ENCODE measurements at regions not wholly inside any gene's neighbourhood (a gene's known extent, or its start where the extent isn't known, plus 50 kb on each side); places are given as distances from the start of the nearest gene placed in this dataset.

DNA sequence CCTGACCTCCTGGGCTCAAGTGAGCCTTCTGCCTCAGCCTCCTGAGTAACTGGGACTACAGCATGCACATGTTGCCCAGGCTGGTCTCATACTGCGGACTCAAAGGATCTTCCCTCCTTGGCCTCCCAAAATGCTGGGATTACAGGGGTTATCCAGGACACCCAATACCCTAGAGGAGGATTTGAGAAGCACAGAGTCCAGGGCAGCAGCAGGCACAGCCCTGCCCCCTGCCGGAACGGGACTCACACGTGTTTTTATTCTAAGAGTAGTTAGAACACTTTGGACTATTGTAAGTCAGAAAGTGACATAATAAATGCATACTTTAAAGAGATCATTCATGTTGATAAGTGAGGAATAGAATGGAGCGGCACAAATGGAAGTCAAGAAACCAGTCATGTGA lies 80.2 kb downstream of the C6orf118 start:
- no peak for DNase-seq (ENCODE audit: low spot score)

DNA sequence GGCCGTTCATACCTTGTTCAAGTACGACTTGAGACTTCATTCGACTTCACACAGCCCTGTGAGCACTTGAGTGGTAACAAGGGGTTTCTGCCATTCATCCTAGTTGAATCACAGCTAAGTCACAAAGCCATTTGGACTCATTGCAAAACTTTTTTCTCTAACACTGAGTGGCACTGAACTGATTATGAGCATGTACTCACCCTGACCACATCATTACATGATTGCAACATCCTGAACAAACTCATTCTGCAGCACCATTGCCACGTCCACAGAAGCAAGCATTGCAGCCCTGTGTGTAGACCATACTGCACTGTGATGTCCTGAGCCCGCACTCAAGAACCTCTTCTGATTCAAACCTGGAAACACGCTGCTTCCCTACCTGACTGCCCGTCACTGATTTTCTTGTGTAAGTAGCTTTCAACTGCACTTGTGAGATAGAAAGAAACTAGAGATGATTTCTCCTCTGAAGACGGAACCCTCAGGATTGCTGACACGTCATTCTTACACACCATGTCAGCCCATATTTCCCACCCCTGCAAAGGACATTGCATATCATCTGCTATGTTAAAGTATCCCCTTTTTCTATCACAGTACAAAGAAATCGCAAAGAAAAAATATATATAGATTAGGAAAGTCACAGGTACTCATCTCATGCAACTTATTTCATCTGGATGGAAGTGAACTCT lies 81.6 kb downstream of the C6orf118 start:
- no peak for DNase-seq (ENCODE audit: low spot score)

DNA sequence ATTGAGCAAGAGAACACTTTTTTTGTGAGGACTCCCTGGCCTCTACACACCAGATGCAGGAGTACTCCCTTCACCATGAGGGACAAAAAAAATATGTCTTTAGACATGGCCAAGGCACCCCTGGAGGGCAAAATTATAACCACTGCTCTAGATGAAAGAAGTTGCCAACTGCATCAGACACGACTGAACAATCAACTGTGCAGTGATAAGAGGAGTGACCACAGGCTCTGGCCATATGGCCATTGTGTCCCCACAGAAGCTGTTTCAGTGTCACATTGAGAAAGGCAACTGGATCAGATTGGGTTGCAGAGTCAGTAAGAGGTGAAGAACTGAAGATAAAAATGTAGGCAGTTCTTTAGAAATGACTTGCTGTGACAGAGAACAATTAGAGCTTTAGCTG lies 85.7 kb downstream of the C6orf118 start:
- no peak for DNase-seq (ENCODE audit: low spot score)

DNA sequence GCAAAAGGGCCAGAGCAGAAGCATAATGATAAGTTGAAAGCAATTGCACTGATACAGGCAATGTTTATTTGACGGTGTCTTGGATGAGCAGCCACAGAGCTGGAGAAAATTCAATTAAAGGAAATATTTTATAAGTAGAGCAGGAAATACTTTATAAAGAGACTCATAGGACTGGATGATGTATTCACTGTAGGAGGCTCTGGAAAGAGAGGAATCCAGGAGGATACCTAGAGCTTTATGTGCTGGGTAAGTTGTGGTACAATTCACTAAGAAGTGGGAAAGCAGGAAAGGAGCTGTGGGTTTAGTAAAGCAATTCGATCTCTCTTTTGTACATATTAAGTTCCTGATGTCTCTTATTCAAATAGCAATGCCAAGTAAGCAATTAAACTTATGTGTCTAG lies 86.3 kb downstream of the C6orf118 start:
- no peak for DNase-seq (ENCODE audit: low spot score)

DNA sequence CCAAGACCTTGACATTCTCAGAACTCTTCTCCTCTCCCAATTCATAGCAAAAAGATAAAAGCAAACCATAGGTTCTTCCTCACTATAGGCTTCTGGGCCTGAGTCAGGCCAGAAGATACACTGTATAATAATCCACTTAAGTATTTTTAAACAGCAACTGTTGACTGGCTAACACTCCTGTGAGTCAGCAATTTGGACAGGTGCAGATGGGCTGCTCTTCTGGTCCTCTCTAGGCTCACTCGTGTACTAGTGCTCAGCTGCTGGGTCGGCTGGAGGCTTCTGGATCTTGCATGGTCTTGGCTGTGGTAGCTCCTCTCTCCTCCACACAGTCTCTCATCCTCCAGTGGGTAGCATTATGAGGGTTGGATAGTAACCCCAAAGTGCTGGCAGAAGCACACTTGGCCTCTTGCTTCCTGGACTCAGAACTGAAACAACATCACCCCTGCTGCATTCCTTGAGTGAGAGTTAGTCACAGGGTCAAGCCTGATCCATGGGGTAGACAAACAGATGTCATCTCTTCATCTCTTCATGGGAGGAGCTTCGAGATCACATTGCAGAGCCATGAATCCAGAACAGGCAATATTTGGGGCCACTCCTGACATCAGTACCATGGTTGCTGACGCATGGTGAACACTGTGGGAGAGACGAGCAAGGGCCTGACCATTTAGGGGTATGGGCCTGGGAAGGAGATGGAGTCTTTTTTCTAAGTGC lies 86.9 kb downstream of the C6orf118 start:
- DNase-seq (ENCODE audit: low spot score): no peak

DNA sequence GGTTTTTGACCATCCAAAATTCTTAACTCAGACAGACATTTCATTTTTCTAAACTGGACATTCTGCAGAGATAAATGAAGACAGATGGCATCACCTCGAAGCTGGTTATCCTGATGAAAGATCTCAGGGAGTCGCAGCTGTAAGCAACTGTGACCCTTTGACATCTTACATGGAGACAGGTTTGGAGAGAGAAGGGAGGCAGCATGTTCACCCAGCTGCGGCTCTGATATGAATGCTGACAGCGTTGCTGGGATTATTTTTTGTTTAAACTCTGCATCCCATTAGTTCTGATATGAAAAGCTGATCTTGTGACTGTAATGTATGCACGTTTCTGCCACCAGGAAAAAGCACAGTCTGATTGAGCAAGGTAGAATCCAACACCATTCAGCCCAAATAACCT lies 89.4 kb downstream of the C6orf118 start:
- DNase-seq (ENCODE audit: low spot score): no peak

DNA sequence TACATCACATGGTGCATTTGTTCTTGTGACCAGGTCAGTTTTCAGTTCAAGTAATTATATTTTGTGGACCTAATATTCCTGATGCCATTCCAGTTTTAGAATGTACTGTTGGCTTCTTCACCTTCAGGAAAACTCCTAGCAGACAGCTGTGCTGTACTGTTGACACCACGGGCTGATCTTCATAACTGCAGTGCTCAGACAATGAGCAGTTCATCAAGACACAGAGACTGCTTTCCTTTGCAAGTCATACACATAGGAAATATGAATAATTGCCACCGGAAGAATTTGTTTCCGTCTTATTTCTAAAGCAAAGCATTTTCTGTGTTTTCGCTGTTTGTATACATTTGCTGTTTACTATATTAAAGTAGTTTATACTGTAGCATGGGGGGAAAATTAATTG lies 89.8 kb downstream of the C6orf118 start:
- no peak for DNase-seq (ENCODE audit: low spot score)

DNA sequence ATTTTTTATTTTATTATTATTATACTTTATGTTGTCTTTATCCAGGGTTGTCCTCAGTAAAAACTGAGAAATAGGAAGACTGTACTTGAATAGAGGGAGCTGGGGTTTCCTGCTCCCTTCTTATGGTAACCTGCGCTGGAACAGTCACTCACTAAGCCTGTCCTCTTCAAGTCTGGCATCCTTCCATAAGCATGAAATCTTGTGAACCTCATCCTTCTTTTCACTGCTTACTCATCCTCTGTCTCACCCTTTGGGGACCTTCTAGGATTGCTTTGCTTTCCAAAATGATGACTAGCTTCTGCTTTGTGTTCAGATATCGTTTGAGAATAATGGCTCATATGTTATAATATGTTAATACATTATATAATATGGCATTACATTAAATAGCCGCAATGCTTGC lies 90.6 kb downstream of the C6orf118 start:
- no peak for DNase-seq (ENCODE audit: low spot score)

DNA sequence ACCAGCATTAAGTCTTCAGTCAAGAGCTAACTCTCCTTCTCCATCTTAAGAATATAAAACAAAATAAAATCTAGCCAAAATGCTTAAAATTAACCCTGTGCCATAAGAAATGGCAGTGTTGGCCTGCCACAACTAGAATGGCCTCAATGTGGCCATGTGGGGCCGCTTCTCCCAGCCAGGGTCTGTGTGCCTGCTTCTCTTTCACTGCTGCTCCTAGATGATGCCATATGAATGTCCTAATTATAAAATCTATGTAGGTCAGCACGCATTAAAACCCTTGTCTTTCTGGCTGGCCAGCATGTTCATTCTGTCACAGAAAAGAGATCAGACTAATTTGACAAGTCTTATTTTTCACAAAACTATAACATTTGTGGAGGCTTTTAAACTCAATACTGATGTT lies 102.6 kb downstream of the C6orf118 start:
- DNase-seq (ENCODE audit: low spot score): no peak

DNA sequence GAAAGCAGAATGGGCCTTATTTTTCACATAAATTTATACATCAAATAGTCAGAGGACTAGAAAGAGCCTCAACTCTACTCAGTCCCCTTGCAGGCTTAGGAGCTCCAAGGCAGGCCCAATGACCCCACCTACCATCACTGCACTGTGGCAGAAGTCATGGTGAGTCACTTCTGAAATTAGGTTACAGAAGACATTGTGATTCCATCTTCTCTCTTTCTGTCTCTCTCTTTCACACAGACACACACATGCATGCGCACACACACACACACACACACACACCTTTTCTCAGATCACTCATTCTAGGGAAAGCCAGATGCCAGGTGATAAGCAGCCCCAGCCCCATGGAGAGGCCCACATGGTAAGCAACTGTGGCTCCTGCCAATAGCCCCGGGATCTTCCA lies 103.8 kb downstream of the C6orf118 start:
- no peak for DNase-seq (ENCODE audit: low spot score)

DNA sequence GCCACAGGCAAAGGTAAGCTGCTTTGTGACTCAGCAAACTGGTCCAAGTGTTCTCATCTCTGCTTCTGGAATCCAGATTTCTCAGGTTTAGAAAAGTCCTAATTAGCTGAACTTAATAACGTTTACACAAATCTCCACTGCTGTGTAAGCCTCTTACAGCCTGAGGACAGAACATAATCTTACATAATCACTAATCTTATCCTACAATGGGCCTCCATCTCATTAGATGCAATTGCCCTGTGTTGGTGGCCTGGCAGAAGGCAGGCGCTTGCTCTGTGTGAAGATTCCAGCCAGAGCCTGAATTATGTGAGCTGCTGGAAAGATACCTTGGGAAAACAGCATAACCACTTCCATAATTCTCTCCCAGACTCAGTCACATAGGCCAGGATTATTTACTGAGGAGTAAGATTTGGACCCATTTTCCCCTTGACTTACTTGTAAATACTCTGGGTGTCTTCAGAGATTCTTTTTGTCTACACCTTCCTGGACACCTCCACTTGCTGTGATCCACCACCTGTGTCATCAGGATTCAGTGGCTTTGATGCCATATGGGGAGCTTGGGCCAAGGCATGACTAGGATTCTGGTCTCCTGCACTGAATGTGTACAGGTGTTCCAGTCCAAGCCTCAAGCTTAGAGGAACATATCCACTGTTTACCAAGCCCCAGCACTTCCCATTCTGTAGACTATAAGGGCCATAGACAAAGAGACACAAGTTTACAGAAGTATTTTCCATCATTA lies 104.4 kb downstream of the C6orf118 start:
- no peak for DNase-seq (ENCODE audit: low spot score)

DNA sequence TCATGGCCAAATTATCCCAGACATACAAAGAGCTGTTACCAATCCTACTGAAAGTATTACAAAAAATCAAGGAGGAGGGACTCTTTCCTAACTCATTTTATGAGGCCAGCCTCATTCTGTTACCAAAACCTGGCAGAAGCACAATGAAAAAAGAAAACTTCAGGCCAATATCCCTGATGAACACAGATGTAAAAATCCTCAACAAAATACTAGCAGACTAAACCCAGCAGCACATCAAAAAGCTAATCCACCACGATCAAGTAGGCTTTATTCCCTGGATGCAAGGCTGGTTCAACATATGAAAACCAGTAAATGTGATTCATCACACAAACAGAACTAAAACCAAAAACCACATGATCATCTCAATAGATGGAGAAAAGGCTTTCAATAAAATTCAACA lies 109.2 kb downstream of the C6orf118 start:
- DNase-seq (ENCODE audit: low spot score): no peak

DNA sequence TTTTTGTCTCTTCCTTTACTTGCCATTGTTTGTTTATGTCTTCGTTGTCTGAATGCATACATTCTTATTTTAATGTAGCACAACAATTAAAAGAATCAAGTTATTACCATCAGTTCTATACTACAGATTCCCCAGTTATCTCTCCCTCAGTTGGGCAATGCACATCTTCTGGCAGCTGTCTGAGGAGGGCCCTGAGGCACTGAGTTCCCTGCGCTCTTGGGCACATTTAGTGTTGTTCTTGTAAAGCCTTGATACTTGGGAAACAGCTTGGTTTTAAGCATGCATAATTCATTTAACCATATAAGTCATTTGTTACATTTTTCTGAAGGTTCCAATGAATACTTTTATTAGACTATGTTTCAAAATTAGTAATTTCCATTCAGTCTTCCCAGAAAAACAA lies 117.9 kb downstream of the C6orf118 start:
- no peak for DNase-seq (ENCODE audit: low spot score)

DNA sequence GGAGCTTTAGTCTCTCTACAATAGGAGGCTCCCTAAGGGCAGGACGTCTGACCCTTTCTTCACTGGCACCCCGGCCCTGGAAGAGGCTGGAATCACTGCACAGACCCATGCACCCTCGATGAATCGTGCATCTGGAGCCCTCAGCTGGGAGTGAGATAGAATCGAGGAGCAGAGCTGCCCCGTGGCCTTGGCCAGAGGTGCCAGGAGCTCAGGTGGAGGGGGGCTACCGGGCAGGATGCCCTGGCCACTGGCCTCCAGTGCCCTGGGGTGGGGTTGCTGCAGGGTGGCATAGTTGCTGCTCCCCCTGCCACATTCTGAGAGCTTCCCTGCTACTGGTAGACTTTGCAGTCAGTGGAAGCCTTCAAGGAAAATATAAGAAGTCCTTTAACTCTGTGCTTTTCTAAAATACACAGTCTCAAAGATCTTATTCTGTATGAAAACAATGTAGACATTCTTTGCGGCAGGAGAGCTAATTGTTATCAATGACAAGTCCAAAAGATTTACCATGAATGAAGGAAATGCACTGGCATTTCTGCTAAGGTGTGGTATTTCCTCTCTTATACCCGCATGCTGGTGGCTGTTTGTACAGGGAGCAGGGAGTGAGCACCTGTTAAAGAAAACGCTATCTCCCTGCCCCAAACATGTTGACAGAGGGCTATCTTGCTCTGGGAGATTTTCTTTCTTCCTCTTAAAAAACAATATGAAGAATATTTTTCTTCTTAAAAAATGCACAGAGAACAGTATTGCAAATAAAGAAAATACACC lies 122.8 kb downstream of the C6orf118 start:
- DNase-seq (ENCODE audit: low spot score): no peak

DNA sequence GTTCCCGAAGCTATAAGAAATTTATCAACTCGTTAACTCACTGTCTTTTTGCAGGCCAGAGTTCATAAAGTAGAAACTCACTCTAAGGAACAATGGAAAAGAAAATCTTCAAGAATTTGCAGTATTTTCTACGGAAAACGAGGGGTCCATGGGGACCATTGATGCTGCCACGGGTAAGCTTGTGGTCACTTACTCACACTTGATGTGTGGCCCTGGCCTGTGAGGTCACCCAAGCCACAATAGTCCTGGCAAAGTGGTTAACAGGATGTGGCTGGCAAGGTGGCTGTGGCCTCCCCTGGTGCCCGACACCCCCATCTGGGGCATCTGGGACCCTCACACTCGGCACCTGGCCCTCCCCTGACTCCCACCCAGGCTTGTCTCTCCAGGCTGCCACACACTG lies 123.4 kb downstream of the C6orf118 start:
- DNase-seq (ENCODE audit: low spot score): no peak

DNA sequence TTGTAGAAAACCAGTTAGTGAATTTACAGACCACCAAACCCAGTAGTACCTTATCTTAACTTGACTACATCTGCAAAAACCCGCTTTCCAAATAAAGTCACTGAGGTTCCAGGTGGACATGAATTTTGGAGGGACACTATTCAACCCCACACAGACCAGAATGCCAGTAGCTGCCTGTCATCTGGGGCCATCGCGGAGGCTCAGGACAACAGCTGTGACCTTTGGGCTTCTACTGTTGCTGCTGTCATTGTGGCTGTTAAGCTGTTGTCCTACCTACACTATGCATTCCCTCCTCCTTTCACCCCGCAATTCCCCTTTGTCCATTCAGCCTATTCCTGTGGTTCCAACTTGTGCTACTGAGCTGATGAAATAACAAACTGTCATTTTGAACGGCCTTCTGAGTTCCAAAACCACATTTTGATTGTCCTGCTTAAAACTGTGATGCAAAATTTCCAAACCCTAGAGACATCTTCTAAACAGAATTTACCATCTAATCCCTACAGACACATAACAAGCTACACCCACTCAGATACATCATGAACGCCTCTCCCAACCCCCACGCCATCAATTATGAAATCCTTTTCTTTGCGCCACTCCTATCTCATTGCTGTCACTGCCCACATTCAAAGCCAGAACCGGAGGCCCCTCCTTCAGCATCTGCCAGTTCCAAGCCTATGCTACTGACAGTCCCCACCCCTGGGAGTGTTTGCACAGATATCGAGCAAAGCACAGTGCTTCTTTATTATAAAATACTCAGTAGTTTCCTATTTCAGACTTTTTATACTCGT lies 125.0 kb downstream of the C6orf118 start:
- DNase-seq (ENCODE audit: low spot score): no peak

DNA sequence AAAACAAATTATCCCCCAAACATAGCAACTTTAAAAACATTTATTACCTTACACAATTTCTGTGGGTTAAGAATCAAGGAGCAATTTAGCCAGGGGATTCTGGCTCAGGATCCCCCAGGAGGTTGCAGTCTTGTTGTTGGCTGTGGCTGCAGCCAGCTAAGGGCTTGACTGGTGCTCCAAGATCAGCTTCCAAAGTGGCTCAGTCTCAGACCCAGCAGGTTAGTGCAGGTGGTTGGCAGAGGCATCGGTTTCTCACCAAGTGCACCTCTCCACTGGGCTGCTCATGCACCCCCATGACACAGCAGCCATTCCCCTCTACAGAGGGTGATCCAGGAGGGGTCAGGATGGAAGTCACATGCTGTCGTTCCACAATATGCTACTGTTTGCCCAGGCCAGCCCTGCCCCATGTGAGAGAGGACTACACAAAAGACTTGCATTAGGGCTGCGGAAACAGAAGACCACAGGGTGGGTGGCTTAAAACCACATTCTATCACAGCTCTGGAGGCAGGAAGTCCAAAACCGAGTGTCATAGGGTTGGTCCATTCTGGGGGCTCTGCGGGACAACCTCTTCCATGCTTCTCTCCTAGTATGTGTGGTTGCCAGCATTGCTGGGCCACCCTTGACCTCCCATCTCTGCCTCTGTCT lies 125.8 kb downstream of the C6orf118 start:
- DNase-seq (ENCODE audit: low spot score): no peak

DNA sequence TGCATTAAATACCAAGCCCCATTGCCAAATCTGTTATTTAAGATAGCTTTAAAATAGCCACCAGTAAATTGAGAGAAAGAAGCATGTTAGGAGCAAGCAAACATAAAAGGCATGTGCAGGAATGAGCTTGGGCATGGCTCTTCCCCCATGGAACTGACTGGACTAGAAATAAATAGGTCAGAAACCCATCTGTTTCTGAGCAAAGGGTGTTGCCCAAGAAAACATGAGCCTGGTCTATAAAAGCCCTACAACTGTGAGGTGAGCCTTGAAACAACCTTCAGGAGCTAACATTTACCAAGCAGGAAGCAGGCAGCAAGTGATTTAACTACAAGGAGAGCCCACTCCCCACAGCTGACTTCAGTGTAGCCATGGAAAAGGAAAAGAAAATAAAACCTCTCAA lies 126.3 kb downstream of the C6orf118 start:
- DNase-seq (ENCODE audit: low spot score): no peak

DNA sequence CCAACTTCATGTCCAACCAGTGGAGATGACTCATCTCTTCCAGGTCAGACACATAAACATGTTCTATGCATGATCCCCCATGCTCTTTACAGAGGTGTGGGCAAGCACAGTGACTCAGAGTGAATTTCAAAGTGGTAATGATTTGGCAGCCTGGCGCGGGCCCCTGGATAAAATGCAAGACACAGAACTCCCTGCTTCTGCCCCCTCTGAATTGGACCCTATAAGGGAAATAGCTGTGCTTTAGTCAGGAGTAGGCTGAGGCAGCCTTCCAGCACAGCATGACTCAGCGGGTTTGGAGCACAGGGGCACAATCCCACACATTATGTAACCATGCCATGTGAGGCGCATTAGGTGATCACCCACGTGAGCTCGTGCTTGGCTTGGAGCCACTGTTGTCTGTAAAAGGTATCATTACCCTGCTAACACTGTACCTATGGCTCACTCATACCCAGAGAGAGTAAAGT lies 127.4 kb downstream of the C6orf118 start:
- DNase-seq (ENCODE audit: low spot score): no peak

DNA sequence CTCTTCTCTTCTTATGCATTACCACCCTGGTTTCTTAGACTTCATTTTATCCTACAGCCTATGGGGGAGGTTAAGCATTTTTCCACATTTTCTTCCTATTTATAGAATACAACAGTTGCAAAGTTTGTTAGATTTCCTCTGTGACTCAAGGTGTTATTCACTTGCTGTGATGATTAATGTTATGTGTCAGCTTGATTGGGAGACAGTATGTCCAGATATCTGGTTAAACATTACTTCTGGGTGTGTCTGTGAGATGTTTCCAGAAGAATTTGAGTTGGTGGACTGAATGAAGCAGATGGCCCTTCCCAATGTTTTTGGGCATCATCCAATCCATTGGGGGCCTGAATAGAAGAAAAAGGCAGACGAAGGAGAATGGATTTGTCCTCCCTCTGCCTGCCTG lies 131.3 kb downstream of the C6orf118 start:
- no peak for DNase-seq (ENCODE audit: low spot score)

DNA sequence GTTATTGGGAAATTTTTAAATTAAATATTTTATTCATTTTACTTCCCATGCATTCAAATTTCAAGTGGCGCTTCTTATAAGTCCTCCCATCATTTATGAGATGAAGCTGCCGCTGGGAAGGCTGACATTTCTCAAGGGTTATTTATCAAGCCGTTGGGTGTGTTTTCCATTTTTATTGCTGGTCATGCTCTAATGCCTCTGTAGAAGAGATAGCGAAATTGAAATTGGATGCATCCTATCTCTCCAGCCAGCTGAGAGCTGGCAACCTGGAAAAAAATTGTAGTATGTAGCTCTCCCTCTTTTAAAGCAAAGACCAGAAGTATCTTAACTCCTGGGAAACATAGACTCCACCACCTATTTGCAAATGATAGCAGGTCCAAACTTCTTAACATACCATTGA lies 135.9 kb downstream of the C6orf118 start:
- no peak for DNase-seq (ENCODE audit: low spot score)
